Middle frontal gyrus (tissue), 1 donor: ENCODE measurements at regions not wholly inside any gene's neighbourhood (a gene's known extent, or its start where the extent isn't known, plus 50 kb on each side); places are given as distances from the start of the nearest gene placed in this dataset.
"Not testable (repeated sequence)": the region's sequence is repeated elsewhere in the genome, so short reads cannot be mapped to it uniquely, and the experiment has no call there.

Experiments used
- DNase-seq: peaks from one replicate; pipeline ENCODE4 v3.0.0-alpha.2; 2015; ENCODE audit warnings: low spot score; ENCODE audit errors: extremely low spot score

- no peak for DNase-seq
These were observed 179.1 kb downstream of the DUSP10 start for GRCh38 chr1:221562542-221563475.

DNA sequence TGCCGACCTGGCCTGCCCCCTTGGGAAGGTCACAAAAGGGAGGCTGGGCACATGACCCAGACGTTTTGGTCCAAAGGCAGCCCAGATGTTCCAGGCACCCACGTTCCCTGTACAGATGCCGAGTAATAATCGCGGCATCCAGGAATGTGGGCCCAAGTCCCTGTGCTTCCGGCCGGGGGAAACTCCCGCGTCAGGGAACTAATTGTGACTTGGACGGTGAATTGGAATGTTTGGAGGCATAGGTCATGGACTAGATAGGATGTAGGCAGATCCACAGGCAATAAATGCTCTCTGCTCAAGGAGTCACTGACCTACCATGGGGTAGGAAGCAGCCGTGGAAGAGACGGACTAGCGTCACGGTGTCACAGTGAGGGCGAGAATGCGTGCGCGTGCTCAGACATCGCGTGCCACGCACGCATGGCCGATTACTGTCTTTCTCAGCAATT is 178.4 kb downstream of the DUSP10 start:
- DNase-seq = no peak

DNA sequence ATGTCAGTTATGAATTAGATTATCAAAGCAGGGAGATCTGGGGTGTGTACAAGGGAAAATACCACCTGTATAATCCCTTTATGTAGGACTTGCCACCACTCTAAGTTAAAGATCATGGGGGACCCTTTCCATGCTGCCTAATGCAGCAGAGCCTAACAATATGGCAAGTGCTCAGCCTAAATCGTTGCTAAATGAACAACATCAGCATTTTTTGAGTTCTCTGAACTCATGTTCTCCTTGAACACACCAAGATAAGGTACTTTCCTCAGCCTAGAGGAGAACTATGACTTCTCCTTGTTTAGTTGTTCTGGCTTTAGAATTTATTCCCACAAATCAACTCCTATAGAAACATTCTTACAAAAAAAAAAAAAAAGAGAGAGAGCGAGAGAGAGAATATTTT is 177.0 kb downstream of the DUSP10 start:
- DNase-seq = no peak

DNA sequence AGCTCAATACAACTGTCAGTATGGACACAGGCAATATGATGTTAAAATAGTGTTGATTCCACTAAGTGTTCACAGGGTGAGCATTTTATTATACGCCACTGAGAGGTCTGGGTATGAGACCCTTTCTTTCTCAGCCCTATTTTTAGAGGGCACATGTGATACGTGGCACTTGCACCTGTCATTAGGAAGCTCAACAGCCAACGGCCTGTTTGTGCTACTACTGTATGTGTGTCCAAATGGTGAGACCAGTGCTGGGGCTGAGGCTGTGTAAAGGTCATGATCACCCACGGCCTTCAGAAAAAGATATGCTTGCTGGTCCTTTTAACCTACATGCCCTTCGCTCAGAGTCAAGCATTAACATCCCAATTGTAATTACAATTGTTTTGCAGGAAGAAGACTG is 176.2 kb downstream of the DUSP10 start:
- no peak for DNase-seq

DNA sequence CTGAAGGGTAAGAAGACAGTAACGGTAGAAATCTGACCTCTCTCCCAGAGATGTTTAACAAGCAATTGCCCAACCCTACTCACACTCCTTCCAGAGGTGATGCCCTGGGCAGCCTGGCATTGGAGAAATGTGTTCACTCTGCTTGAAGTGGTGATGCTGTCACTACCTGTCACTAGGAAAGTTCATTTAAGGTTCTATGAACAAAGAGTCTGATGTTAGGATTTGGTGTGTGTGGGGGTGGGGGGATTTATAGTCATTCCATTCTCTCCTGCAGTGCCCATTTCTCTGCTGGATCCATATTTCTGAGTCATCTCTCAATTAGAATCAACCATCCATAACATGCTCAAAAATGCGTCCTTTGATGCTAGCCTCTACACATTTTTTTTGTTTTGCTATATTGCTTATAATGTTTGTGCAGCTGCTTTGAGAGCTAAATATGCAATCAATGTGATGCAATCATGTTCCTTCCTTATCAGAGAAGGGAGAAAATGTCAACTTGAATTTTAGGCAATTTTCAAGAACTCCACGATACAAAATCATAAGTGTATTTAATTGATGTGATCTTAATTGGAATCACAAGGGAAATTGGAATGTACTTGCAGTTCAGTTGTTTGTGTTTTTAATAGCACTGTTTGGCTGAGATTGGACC is 173.9 kb downstream of the DUSP10 start:
- DNase-seq = no peak

DNA sequence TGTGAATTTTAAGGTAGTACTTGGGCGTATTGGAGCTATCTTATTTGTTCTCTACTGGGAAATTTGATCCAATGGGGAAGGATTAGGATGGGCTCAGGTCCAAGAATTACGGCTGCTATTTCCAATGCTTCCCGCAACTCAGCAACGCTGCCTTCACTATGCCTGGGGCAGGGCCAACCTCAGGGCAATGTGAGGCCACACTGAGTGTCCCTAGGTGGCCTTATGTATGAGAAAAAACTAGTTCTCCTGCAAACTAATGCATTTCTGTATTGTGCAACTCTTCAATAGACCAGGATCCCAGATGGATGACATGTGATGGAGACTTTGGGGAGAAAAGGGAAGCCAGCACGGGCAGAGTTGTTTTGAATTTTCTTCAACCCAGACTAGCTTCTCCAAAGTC is 168.1 kb downstream of the DUSP10 start:
- no peak for DNase-seq

DNA sequence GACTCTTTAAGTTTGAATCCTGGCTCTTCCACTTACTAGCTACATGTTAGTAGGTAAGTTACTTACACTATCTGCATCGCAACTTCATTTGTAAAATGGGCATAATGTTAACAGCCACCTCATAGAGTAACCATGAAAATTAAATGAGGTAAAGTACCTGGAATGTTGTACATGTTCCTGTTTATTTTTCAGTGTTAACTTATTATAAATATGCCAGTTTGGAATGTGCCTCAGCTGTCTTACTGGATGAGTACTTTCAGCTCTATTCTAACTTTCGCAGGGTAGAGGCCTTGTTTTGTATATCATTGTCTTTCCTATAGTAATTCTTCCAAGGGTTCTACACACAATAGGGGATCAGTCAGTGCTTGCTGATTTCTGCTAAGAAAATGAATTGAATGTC is 167.4 kb downstream of the DUSP10 start:
- no peak for DNase-seq

GRCh38 chr1:221575605-221576004 is 166.3 kb downstream of the DUSP10 start:
- DNase-seq = no peak

DNA sequence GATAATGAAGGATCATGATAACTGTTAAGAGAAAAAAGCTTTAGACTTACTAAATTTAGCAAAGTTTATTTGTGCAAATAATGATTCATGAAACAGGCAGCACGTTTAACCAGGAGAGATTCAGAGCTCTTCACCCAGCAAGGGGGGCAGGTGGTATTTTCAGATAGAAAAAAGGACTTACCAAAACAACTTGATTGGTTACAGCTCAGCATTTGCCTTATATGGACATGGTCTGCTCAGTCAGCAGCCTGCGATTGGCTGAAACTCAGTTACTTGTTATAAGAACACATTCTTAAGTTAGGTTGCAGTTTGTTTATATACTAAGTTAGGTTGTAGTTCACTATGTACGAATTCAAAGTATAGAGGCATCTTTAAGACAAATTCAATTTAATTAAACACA is 165.6 kb downstream of the DUSP10 start:
- DNase-seq = no peak

GRCh38 chr1:221583465-221583864 is 158.4 kb downstream of the DUSP10 start:
- DNase-seq = no peak

- not testable (repeated sequence) for DNase-seq
These were observed 154.9 kb downstream of the DUSP10 start for GRCh38 chr1:221587013-221587412.

DNA sequence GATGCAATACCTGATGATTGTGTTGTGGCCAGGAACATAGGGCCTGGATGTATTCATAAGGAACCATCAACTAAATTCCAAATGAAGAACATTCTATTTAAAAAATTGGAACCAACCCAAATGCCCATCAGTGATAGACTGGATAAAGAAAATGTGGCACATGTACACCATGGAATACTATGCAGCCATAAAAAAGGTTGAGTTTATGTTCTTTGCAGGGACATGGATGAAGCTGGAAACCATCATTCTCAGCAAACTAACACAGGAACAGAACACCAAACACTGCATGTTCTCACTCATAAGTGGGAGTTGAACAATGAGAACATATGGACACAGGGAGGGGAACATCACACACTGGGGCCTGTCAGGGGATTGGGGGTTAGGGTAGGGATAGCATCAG is 150.6 kb downstream of the DUSP10 start:
- not testable (repeated sequence) for DNase-seq

DNA sequence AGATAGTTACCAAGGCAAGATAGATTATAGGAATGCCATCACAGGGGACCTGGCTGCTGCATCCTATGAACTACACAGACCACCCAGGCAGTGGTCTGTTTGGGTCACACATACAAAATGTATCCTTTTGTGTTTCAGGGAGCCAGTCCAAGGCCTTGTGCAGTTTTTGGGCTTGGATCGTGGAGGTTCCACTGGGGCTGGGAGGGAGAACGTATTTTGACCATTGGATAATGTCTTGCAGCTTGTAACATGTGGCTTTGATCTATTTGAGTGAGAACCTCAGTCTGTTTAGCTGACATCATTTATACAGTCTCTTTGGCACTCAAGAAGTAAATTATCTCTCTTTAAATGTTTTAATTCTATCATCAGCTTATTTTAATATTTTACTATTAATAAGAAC is 147.3 kb downstream of the DUSP10 start:
- DNase-seq = no peak

- peak; percentile 17 for DNase-seq
These were observed 143.8 kb downstream of the DUSP10 start for GRCh38 chr1:221598122-221598521.

DNA sequence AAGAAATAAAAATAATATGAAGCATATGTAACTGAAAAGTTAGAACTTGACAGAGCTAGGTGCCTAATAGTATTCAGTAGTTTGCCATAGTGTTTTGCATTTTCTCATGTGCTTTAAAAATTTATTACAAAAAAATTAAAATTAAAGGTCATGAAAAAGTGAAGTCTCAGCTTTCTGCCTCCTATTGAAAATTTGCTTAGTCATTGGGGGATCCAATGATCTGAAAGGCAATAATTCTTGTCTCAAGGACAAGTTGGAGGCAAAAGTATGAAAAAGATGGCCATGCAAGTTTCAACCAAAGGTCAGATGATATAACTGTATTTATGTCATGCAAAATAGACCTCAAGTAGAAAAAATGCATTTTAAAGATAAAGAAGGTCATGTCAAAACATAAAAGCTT is 140.7 kb downstream of the DUSP10 start:
- DNase-seq = no peak

- no peak for DNase-seq
These were observed 139.1 kb downstream of the DUSP10 start for GRCh38 chr1:221602830-221603229.

DNA sequence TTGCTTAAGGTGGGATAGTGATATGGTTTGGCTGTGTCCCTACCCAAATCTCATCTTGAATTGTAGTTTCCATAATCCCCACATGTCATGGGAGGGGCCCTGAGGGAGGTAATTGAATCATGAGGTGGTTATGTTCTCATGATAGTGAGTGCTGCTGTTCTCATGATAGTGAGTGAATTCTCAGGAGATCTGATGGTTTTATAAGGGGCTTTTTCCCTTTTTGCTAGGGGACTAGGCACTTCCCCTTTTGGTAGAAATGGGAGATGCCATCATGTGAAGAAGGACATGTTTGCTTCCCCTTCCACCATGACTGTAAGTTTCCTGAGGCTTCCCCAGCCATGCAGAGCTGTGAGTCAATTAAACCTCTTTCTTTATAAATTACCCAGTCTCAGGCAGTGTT is 137.5 kb downstream of the DUSP10 start:
- DNase-seq = not testable (repeated sequence)

- no peak for DNase-seq
These were observed 136.9 kb downstream of the DUSP10 start for GRCh38 chr1:221604948-221605347.

- DNase-seq = no peak
These were observed 136.3 kb downstream of the DUSP10 start for GRCh38 chr1:221605569-221605968.

GRCh38 chr1:221606256-221606655 is 135.6 kb downstream of the DUSP10 start:
- DNase-seq = no peak

DNA sequence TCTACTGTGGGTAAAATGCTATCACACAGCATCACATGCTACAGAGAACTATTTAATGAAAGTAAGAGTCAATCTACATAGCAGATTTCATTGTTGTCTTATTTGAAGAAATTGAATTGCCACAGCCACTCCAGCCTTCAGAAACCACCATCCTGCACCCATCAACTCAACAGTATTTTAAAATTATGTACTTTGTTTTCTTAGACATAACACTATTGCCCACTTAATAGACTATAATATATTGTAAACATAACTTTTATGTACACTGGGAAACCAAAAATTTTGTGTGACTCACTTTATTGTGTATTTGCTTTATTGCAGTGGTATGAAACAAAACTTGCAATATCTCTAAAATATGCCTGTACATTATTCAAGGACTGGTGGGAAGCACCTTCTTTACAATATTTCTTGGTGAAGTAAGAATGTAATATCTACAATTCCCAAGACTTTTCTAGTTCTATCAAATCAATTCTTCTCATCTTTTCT is 133.0 kb downstream of the DUSP10 start:
- DNase-seq = no peak

- no peak for DNase-seq
These were observed 130.2 kb downstream of the DUSP10 start for GRCh38 chr1:221611656-221612046.
